GM23338 (cell line): ENCODE measurements at regions not wholly inside any gene's neighbourhood (a gene's known extent, or its start where the extent isn't known, plus 50 kb on each side); places are given as distances from the start of the nearest gene placed in this dataset.

ENCODE experiments used
- ATAC-seq: fragments of 200-7000 bp; cut with Tn5 transposase; 3 replicates; pipeline ENCODE4 v1.9.1; 2020
- DNase-seq: peaks from one replicate; pipeline ENCODE4 v3.0.0-alpha.2; 2015; ENCODE audit warnings: low spot score
- H2AFZ ChIP-seq: fragments of 200-600 bp; sonication (generic); 2 replicates; pipeline ENCODE4 v1.8.0; 2016; ENCODE audit warnings: antibody characterized with exemption, mild to moderate bottlenecking, moderate library complexity
- H3F3A ChIP-seq: fragments of 200-600 bp; sonication (generic); replicated peaks from 2 replicates; pipeline ENCODE4 v1.8.0; 2017; ENCODE audit warnings: antibody characterized with exemption, mixed run types, low read depth
- H3K27ac ChIP-seq: fragments of 200-600 bp; sonication (generic); 2 replicates; pipeline ENCODE4 v1.6.1; 2016; ENCODE audit warnings: low read depth
- H3K27me3 ChIP-seq: fragments of 200-600 bp; sonication (generic); 2 replicates; pipeline ENCODE4 v1.8.0; 2016; ENCODE audit warnings: mild to moderate bottlenecking, mixed run types, moderate library complexity; ENCODE audit not compliant: insufficient read depth
- H3K36me3 ChIP-seq: fragments of 200-600 bp; sonication (generic); 2 replicates; pipeline ENCODE4 v1.8.0; 2016; ENCODE audit warnings: mild to moderate bottlenecking; ENCODE audit not compliant: insufficient read depth
- H3K4me1 ChIP-seq: fragments of 200-600 bp; sonication (generic); 2 replicates; pipeline ENCODE4 v1.8.0; 2016; ENCODE audit warnings: mild to moderate bottlenecking, moderate library complexity; ENCODE audit not compliant: insufficient read depth
- H3K4me2 ChIP-seq: fragments of 200-600 bp; sonication (generic); 2 replicates; pipeline ENCODE4 v1.7.1; 2017; ENCODE audit warnings: mixed run types
- H3K4me3 ChIP-seq: fragments of 200-600 bp; sonication (generic); 2 replicates; pipeline ENCODE4 v1.6.1; 2016; ENCODE audit warnings: mixed run types
- H3K79me2 ChIP-seq: fragments of 200-600 bp; sonication (generic); replicated peaks from 2 replicates; pipeline ENCODE4 v1.8.0; 2017; ENCODE audit warnings: mild to moderate bottlenecking; ENCODE audit not compliant: insufficient read depth
- H3K9me2 ChIP-seq: fragments of 200-600 bp; sonication (generic); 2 replicates; pipeline ENCODE4 v1.8.0; 2017; ENCODE audit not compliant: insufficient read depth
- H4K20me1 ChIP-seq: fragments of 200-600 bp; sonication (generic); replicated peaks from 2 replicates; pipeline ENCODE4 v1.8.0; 2017; ENCODE audit warnings: mild to moderate bottlenecking; ENCODE audit not compliant: insufficient read depth
- H3K27ac Mint-ChIP-seq: 2 replicates; pipeline ENCODE4 v1.8.0; 2020; ENCODE audit warnings: inconsistent platforms, mild to moderate bottlenecking, moderate library complexity, mixed read lengths
- H3K27me3 Mint-ChIP-seq: 3 replicates; pipeline ENCODE4 v1.8.0; 2022; ENCODE audit warnings: low read depth, mild to moderate bottlenecking, moderate library complexity, mixed read lengths, inconsistent platforms; ENCODE audit not compliant: insufficient read depth, poor library complexity
- H3K36me3 Mint-ChIP-seq: 3 replicates; pipeline ENCODE4 v1.8.0; 2021; ENCODE audit warnings: low read depth, mild to moderate bottlenecking, inconsistent platforms, moderate library complexity, mixed read lengths
- H3K4me1 Mint-ChIP-seq: 3 replicates; pipeline ENCODE4 v1.8.0; 2020; ENCODE audit warnings: mild to moderate bottlenecking, inconsistent platforms, mixed read lengths
- H3K4me3 Mint-ChIP-seq: 3 replicates; pipeline ENCODE4 v1.8.0; 2021; ENCODE audit warnings: moderate library complexity, mild to moderate bottlenecking, inconsistent platforms, mixed read lengths
- H3K9me3 Mint-ChIP-seq: 3 replicates; pipeline ENCODE4 v1.8.0; 2020; ENCODE audit warnings: moderate library complexity, mild to moderate bottlenecking, inconsistent platforms, mixed read lengths
- CREB1 ChIP-seq: fragments of 250-450 bp; sonication (Bioruptor Pico); IDR thresholded peaks from 2 replicates; pipeline ENCODE4 v1.5.0; 2020; ENCODE audit warnings: low read depth, mild to moderate bottlenecking, moderate library complexity
- CTCF ChIP-seq, 2 experiments: fragments of 200-600 bp in 1 of 2; sonication (generic) in 1 of 2; conservative IDR thresholded peaks; 2 replicates each; pipeline versions ENCODE4 v1.5.1 to v1.6.1; 2016 to 2017; ENCODE audit warnings: antibody characterized with exemption in 2 of 2, low read depth in 2 of 2, mild to moderate bottlenecking in 2 of 2, moderate library complexity in 1 of 2
- ETS1 ChIP-seq: IDR thresholded peaks from 2 replicates; pipeline ENCODE4 v1.6.1; 2016; ENCODE audit warnings: antibody characterized with exemption
- EZH2 ChIP-seq: fragments of 200-600 bp; sonication (generic); IDR thresholded peaks from one replicate; pipeline ENCODE4 v1.8.0; 2017; ENCODE audit warnings: antibody characterized with exemption, mild to moderate bottlenecking, low read depth; ENCODE audit not compliant: unreplicated experiment
- NANOG ChIP-seq: IDR thresholded peaks from 2 replicates; pipeline ENCODE4 v1.6.1; 2016; ENCODE audit warnings: antibody characterized with exemption, borderline replicate concordance
- POLR2AphosphoS5 ChIP-seq: IDR thresholded peaks from 2 replicates; pipeline ENCODE4 v1.6.1; 2016; ENCODE audit warnings: antibody characterized with exemption, low read depth
- REST ChIP-seq: IDR thresholded peaks from one replicate; pipeline ENCODE4 v1.6.1; 2018; ENCODE audit warnings: antibody characterized with exemption; ENCODE audit not compliant: unreplicated experiment
- ZNF331 ChIP-seq: fragments of 250-450 bp; sonication (Bioruptor Pico); IDR thresholded peaks from 2 replicates; pipeline ENCODE4 v1.5.0; 2020; ENCODE audit warnings: low read depth, mild to moderate bottlenecking, moderate library complexity
- ZNF462 ChIP-seq: fragments of 250-450 bp; sonication (Bioruptor Pico); IDR thresholded peaks from 2 replicates; pipeline ENCODE4 v1.5.0; 2020; ENCODE audit warnings: mild to moderate bottlenecking, moderate library complexity

- H3K4me3 Mint-ChIP-seq, result no peak overlapping the region
- no peaks in the 10 kb centered on the region for H3K4me1 ChIP-seq
- no peaks in the 10 kb centered on the region for H3K27me3 Mint-ChIP-seq
- no peaks in the 10 kb centered on the region for H3F3A ChIP-seq
- no peaks in the 10 kb centered on the region for H3K9me2 ChIP-seq
- H3K79me2 ChIP-seq, result no peaks in the 10 kb centered on the region
- no peak overlapping the region for H3K27ac Mint-ChIP-seq
- peaks cover 12% of the 10 kb centered on the region for H3K9me3 Mint-ChIP-seq
- H3K4me2 ChIP-seq, result no peak overlapping the region
- H2AFZ ChIP-seq, result no peak overlapping the region
- peaks cover 9% of the 10 kb centered on the region; the same call in 1 of the 3 replicates for H3K36me3 Mint-ChIP-seq
- DNase-seq (no peak), ATAC-seq (no peak)
- no peak overlapping the region for H3K4me3 ChIP-seq
- H3K27ac ChIP-seq, result no peak overlapping the region
- H3K4me1 Mint-ChIP-seq, result no peaks in the 10 kb centered on the region
- no peaks in the 10 kb centered on the region for H3K27me3 ChIP-seq
- H4K20me1 ChIP-seq, result no peaks in the 10 kb centered on the region
- H3K36me3 ChIP-seq, result no peaks in the 10 kb centered on the region
- TF ChIP-seq EZH2 (no peak), ZNF462 (CRISPR knock-in tag) (no peak), CREB1 (CRISPR knock-in tag) (no peak), ZNF331 (no peak), POLR2AphosphoS5 (no peak), NANOG (no peak), CTCF (conservative IDR thresholded peaks at IDR 0.05; ENCODE audit: low read depth in 2 of 2) (no peak), REST (no peak), ETS1 (no peak)
Measured at GRCh38 chr4:130922955-130923354, 1827.0 kb downstream of the C4orf33 start.
